Loucy (cell line): ENCODE measurements at regions not wholly inside any gene's neighbourhood (a gene's known extent, or its start where the extent isn't known, plus 50 kb on each side); places are given as distances from the start of the nearest gene placed in this dataset.

Source experiments
- CTCF ChIP-seq: fragments of 200-600 bp; sonication (generic); conservative IDR thresholded peaks from 2 replicates; pipeline ENCODE4 v1.5.1; 2014; ENCODE audit warnings: mild to moderate bottlenecking, antibody characterized with exemption, low read length
- EZH2phosphoT487 ChIP-seq: fragments of 200-600 bp; IDR thresholded peaks from 2 replicates; pipeline ENCODE4 v1.6.1; 2018; ENCODE audit warnings: antibody characterized with exemption, mild to moderate bottlenecking, moderate library complexity, borderline replicate concordance

- TF ChIP-seq CTCF (no peak), EZH2phosphoT487 (no peak)
These were observed 66.9 kb upstream of the BASP1 start for GRCh38 chr5:17150531-17150930.
